Fibroblast of villous mesenchyme (primary cell): ENCODE measurements at regions not wholly inside any gene's neighbourhood (a gene's known extent, or its start where the extent isn't known, plus 50 kb on each side); places are given as distances from the start of the nearest gene placed in this dataset.

Source experiments
- DNase-seq: peaks from one replicate; pipeline ENCODE4 v3.0.0-alpha.2; 2010; ENCODE audit warnings: low read depth
- H3K4me3 ChIP-seq: 2 replicates; pipeline ENCODE4 v1.5.1; 2011; ENCODE audit warnings: low read depth, mild to moderate bottlenecking, low read length
- TF ChIP-seq, protein P1 (sequence below): IDR thresholded peaks from 2 replicates; pipeline ENCODE4 v1.5.1; 2012; ENCODE audit warnings: low read depth, mild to moderate bottlenecking, low read length; ENCODE audit not compliant: insufficient read depth

DNA sequence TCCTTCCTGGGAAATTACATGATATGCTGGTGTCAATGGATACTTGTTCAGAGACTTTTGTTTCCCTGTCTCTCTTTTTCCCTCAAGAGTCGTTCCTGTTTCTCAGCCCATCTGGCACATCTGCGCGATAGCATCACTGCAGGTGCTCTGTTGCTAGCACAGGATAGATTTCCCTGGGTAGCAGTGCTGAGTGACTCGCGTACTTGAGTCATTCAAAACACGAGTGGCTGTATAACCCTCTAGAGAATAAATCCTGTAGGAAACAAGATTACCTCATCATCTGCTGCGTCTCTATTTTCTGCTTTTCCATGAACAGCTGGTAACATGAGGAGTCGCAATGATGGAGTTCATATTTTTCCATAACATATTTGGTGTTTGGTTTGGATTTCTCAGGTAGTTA, 452.0 kb upstream of the FZD8 start:
- TF ChIP-seq, protein P1, sequence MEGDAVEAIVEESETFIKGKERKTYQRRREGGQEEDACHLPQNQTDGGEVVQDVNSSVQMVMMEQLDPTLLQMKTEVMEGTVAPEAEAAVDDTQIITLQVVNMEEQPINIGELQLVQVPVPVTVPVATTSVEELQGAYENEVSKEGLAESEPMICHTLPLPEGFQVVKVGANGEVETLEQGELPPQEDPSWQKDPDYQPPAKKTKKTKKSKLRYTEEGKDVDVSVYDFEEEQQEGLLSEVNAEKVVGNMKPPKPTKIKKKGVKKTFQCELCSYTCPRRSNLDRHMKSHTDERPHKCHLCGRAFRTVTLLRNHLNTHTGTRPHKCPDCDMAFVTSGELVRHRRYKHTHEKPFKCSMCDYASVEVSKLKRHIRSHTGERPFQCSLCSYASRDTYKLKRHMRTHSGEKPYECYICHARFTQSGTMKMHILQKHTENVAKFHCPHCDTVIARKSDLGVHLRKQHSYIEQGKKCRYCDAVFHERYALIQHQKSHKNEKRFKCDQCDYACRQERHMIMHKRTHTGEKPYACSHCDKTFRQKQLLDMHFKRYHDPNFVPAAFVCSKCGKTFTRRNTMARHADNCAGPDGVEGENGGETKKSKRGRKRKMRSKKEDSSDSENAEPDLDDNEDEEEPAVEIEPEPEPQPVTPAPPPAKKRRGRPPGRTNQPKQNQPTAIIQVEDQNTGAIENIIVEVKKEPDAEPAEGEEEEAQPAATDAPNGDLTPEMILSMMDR = no peak
- no peak overlapping the region for H3K4me3 ChIP-seq
- no peak for DNase-seq

- TF ChIP-seq, protein P1 = no peak
- no peak for DNase-seq
- H3K4me3 ChIP-seq = no peak overlapping the region
Observed at GRCh38 chr10:36092116-36092515, 450.0 kb upstream of the FZD8 start.

- TF ChIP-seq, protein P1 = no peak
- H3K4me3 ChIP-seq = no peak overlapping the region
- no peak for DNase-seq
Observed at GRCh38 chr10:36091007-36091406, 448.9 kb upstream of the FZD8 start.

DNA sequence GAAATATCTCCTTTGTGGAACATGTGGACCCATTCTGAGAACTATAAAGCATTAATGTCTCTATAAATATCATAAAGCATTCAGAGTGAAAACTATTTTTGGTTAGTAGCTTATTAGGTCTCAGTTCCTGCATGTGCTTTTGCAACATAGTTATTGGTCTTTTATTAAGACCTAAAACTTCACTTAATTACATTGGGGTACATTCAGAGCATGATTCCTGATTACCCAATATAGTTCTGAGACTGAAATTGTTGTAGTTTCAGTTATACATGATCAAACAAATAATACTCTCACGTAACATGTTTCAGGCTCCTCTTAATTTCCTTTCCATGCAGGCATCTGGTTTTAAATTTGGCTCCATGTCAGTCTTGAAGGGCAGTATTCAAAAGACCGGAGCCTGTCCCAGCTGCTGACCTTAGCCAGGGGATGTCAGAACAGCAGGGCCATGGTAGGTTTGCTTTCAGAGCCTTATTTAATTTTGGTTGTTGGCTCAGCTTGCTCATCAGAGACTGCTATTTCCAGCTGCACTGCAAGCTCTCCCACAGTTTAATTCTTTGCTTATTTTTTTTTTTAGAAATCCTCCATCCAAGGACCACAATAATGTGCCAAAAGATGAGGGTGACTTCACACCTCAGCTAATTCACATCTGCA, 447.8 kb upstream of the FZD8 start:
- TF ChIP-seq, protein P1 = no peak
- H3K4me3 ChIP-seq = no peak overlapping the region
- no peak for DNase-seq

GRCh38 chr10:36087006-36088005, 445.2 kb upstream of the FZD8 start:
- no peak for DNase-seq
- no peak overlapping the region for H3K4me3 ChIP-seq
- TF ChIP-seq, protein P1 = no peak

GRCh38 chr10:36075196-36075595, 433.1 kb upstream of the FZD8 start:
- TF ChIP-seq, protein P1 = no peak
- no peak overlapping the region for H3K4me3 ChIP-seq
- DNase-seq = no peak
